Pulmonary artery endothelial cell (primary cell): ENCODE measurements at regions not wholly inside any gene's neighbourhood (a gene's known extent, or its start where the extent isn't known, plus 50 kb on each side); places are given as distances from the start of the nearest gene placed in this dataset.

Source experiments
- DNase-seq: peaks from one replicate; pipeline ENCODE4 v3.0.0-alpha.2; 2011; ENCODE audit warnings: low read depth, low spot score

DNA sequence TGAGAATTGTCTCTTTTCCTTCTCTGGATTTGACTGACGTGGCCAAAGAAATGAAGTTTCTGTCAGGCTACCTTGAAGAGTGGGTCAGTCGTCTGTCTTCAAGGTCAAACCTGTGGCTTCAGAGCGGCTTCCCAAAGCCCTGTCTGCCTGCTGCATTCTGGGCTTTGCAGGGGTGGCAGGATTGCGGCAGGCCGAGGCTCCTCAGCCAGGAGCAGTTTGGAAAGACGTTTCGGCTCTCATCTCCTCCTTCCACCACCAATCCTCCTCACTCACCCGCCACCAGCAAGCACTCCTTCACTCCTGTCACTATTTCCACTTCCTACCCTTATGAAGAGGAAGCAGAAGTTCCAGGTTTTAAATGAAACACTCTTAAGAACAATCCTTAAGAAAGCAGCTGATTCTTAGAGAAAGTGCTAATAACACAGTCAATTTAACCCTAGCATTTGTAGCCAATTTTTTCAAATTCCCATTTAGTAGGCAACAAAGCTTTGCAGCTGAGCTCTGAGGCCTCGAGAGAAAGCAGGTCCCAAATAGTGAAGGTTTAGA is 351.7 kb downstream of the ZNF608 start:
- DNase-seq, result no peak

DNA sequence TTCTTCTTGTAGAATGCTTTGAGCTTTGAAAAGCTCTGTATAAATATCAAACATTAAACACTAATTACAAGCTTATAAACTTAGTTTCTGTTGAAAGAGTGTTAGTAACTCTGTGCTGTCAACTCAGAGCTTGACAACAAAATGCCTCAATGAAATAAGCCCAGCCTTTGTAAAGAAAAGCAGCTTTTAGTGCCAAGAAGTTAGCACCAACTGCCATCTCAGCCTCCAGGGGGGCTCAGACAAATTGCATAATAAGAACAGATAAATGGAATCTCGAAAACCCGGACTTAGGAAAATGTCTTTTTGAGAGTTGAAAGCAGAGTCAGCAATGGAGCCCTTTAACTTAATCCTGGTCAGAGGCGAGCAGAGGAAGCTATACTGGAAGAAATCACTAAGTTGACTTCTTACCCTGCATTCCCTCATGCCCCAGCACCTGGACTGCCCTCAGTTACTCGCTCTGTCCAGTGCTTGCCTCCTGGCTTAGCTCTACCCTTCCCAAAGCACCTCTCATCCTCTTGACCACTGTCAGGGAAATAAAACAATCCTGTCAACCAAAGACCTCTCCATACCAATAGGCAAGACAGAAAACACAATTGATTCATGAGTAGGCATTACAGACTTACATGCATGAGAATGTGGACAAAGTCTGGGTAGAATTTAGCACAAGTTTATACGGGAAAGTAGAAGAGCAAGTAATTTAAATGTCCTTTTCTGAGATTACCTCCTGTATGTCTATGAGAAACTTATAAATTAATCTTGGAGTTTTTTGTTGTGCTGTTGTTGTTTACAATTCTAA is 352.7 kb downstream of the ZNF608 start:
- DNase-seq, result no peak

DNA sequence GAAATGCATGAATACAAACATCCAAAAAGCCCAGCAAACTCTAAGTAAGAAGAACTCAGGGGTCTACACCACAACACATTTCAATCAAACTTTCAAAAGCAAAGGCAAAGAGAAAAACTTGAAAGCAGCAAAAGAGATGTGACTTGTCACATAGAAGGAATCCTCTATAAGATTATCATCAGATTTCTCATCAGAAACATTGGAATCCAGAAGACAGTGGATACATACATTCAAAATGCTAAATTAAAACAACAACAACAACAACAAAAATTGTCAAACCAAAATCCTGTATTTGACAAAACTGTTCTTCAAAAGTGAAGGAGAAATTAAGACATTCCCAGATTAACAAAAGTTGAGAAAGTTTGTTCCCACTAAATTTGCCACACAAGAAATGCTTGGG is 362.7 kb downstream of the ZNF608 start:
- DNase-seq, result no peak

DNA sequence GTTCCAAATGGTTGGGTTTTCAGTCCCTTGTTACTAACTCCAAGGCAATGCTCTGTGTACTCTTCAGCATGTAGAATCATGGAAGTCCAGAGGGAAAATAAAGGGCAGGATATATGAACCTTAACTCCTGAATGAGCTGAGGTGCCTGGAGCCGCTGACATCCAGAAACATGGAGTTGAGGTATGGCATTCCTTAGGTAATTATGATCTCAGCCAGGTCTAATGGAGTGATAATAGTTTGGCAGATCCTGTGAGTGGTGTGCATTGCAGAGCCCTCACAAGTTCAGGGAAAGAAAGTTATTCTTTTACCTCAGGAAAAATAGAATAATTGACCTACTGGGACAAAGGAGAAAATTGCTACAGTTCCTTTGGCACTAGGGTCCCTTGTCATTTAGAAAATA is 369.1 kb downstream of the ZNF608 start:
- DNase-seq, result no peak

DNA sequence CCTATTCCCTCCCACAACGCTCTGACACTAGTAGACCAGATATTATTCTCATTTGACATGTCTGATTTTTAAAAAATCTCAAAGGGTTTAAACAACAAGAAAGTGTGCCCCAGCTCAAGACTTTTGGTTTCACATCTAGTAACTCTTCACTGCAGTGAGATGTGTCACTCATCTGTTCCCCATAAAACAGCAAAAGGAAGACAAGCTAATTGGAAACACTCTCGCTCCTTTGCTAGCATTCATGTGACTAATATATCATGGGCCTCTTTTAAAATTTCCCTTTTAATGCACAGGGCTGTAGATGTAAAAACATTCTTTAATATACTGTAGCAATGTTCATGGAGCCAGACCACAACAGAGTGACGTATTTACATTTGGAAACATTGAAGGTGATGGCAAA is 372.6 kb downstream of the ZNF608 start:
- DNase-seq, result no peak

DNA sequence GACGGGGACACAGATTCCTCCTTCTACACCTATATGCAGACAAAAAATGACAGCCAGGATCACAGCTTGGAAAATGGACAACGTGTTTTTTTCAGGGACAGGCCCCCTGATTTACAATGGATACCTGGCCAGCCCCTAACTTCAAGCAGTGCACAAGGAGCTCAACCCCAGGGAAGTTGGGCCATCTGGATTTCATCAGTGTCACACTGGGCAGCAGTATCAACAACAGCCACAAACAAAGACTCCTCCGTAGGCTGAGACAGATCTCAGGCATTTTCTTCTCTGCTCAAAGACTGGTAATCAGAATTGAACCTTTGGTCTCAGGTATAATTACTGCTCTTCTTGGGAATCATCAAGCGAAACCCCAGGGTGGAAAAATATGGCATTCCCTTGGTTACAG is 374.0 kb downstream of the ZNF608 start:
- DNase-seq, result no peak

DNA sequence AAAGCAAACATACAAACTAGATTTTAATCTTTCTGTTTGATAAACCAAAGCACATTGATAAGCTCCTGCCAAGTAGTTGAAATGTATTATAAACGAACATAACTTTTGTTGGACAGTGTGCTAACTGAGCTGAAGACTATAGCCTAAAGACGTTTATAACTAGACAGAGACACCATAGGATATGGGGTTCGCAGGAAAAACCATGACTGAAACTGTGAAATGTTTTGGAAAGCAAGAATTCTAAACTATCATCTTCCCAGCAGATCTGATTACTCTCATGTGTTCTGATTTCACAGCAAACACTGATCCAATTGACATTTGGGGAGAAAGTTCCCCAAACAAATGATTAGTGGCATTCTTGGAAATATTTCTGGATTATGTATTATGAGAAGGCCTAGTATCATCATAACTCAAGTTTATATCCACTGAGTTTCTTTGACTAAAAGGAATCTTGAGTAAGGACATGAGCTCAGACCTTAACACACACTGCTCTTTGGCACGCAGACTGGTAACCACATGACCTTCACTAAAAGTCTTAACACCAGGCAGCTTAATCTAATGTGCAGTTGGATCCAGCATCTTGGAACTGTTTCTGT is 375.2 kb downstream of the ZNF608 start:
- DNase-seq, result no peak

DNA sequence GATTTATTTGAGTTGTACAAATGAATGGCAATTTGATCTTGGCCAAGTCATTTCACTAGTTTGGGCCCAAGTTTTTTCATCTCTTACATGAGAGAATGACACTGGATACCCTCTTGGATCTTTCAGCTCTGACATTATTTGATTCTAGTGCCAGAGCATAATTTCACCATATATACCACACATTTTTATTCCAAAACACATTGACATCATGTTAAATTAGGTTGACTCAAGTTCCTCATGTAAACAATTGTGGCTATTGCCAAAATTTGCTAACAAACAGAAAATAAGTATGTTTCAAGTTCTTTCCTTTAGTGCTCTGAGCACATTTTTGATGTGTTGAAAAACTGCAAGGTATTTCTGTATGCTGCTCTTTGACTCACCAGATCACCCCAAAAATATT is 375.8 kb downstream of the ZNF608 start:
- no peak for DNase-seq

DNA sequence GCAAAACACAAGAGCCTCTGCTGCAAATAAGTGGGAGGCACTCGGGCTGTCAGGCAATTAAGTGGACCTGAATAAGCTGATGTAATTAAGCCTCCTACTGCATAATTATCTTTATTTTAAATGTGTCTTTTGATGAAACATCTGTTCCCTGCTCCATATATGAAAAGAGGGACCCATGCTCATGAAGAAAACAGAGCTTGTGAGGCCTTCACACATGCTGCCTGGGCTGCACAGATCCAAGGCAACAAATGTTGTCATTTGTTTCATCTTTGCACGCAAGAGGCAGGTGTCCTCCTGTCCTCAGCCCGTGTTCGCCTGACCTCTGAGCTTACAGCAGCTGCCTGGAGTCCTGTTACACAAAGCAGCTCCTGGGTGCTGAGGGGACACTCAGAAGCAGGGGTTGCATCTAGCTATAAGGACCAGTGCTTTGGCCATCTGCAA is 381.1 kb downstream of the ZNF608 start:
- no peak for DNase-seq

DNA sequence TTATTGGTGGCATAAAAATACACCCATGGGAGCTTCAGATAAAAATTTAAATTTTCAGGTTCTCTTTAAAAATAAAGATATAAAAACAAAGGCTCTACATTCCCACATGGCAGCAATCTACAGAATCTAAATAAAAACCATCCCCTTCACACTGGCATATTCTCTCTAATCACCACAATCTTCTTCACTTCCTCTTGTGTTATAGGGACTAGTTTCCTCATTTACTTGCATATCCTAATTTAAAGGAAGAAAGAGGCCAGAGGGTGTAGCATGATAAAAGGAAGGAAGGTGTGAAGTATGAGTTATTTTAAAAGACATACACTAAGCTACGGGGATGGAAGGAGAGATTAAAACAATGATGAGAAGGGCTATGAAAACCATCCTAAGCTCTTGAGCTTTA is 390.5 kb downstream of the ZNF608 start:
- DNase-seq, result no peak

DNA sequence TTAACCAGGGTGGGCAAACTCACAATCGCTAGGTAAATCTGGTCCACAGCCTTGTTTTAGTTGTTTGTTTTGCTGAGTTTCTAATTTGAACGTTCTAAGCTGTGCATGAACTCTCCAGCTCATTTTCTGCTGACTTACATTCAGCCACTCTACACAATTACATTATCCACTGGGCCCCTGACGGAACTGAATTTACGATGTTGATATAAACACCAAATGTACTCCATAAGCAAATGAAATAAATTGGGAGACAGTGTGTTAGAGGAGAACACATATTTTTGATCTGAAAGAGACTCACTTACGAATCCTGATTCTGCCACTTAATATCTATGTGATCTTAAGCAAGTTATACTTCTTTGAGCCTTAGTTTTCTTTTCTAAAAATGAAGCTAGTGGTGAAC is 393.4 kb downstream of the ZNF608 start:
- DNase-seq, result no peak

DNA sequence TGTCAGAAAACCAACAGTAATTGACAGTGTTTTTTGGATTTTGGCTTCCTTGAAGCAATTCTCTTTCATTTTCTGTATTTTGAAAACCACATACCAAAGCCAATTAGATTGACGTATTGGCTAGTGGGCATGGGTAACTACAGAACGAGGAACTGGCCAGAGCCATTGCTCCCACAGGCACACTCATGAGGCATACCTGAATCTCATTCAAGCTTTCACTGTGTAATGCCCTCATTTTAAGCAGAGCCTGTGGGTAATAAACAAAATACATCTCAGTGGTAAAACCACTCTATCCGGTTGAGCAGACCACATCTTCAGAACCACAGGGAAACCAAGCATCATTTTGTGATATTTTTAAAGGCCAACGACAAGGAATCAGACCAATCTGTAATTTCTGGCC is 394.1 kb downstream of the ZNF608 start:
- no peak for DNase-seq

DNA sequence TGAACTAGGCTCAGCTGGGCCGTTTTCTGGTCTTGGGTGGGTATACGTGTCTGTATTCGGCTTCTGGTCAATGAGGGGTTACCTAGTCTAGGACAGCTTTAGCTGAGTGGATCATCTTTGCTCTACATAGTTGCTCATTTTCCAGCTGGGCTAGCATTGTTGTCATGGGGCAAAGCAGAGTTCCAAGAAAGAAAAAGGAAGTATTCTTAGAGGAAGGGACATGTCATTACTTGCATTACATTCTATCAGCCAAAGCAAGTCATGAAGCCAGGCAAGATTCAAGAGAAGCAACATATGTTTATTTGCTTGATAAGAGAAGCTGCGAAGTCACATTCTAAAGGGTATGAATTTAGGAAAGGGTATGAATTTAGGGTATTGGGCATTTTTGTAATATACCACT is 396.5 kb downstream of the ZNF608 start:
- DNase-seq, result no peak

DNA sequence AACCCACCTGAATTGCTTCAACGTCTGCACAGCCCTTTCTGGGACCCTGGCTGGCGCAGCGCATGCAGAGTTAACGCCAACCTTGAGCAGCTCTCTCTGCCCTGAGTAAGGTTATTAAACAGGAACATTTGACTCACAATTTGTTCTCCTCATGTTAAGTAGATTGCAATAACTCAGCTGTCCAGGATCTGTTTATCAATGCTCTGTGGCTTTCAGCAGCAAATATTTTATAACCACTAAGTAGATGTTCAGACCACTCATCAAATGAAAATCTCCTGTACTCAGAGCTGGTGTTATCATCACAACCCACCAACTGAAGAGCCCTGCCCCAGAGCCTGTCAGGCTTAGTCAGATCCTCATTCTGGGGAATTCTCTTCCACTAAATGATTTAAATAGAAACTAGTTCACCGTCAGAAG is 403.0 kb downstream of the ZNF608 start:
- no peak for DNase-seq

DNA sequence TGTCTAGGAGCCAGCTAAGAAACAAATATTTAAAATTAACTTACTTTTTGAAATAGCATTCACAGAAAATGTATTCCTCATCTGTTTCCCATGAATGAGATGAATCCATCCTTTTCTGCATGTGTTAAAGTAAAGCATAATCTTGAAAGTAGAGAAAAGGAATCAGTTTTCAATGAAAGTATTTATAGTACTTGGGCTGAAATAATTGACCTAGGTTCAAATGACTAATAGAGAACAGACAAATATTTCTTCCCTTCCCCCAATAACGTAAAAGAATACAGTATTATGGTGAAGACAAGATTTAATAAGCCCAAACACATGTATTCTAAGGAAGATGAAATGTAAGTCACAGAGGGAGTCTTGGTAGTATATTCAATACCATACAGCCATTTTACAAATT is 403.5 kb downstream of the ZNF608 start:
- no peak for DNase-seq

DNA sequence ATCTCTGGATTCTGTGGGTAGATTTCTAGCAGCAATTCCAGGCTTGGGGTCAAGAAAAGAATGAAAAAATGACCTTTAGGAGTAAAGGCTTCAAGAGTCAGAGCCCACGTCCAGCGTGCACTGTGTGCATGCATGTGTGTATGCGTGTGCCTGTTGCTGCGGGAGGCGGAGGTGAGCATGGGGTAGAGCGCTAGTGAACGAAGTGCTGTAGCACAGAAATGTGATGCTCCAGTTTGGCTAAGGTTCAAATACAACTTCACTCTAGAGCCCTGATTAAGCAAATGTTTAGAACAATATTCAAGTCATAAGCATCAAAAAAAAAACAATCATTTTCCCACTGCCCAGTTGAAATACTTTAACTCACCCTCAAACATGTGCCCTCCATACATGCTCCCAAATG is 403.9 kb downstream of the ZNF608 start:
- no peak for DNase-seq

DNA sequence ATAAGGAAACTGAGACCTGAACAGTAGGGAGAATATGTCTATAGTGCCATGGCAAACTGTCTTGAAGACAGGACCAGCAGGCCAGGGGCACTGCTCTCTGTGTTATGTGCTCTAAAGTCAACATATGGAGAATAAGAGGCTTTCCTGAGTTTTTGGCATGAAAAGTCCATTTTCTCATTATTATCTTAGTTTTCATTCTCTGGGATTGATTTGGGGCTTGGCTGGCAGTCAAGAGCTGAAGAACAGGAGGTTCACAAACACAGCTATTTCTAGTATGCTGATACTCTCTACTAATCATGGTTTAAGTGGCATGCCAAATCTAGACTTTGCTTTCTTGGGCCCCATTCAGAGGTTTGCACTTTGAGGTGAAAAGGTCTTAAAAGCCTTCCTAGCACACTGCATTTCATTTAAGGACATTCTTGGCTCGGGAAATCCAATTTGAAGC is 404.4 kb downstream of the ZNF608 start:
- no peak for DNase-seq

DNA sequence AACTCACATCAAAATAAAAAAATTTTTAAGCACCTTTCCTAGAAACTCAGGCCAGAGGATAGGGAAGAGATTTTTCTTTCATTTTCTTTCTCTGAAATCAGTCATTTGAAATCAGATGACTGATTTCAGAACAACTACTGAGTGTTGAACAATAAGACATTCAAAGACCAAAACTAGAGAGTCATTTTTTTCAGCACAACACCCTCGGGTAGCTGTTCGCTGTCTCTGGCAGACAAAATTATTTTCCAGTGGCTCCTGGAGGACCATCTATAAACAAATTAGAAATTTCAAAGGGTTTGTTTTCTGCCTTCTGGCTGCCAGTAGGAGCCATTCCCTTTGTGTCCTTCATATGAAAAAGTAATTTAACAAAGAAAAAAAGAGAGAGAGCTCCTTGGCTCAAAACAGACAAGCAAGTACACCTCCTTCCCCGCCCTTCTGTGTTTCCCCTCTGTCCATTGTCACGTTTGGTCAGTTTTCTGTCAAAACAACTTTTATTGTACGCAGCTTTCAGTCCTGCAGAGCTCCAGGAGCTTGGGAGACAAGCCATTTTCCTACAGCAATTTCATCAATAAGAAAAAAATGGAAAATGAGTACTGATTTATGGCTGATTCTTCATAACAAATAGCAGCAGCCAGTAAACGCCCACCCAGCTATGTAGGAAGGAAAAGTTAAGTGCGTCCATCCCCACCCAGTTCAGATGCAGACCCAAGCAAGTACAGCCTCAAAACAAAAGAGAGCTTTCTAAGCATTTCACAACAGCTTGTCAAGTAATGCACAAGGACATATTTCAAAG is 405.2 kb downstream of the ZNF608 start:
- no peak for DNase-seq

DNA sequence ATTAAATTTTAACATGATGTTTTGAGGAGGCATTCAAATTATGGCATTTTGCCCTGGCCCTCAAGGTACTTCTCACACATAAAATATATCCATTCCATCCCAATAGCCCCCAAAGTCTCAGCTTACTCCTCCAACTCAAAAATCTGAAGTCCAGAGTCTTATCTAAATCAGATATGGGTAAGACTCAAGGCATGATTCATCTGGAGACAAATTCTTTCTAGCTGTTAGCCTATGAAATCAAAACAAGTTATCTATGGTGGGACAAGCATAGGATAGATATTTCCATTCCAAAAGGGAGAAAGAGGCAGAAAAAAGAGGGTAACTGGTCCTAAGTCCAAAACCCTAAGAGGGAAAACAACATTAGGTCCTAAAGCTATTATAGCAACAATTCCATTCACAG is 408.4 kb downstream of the ZNF608 start:
- no peak for DNase-seq

DNA sequence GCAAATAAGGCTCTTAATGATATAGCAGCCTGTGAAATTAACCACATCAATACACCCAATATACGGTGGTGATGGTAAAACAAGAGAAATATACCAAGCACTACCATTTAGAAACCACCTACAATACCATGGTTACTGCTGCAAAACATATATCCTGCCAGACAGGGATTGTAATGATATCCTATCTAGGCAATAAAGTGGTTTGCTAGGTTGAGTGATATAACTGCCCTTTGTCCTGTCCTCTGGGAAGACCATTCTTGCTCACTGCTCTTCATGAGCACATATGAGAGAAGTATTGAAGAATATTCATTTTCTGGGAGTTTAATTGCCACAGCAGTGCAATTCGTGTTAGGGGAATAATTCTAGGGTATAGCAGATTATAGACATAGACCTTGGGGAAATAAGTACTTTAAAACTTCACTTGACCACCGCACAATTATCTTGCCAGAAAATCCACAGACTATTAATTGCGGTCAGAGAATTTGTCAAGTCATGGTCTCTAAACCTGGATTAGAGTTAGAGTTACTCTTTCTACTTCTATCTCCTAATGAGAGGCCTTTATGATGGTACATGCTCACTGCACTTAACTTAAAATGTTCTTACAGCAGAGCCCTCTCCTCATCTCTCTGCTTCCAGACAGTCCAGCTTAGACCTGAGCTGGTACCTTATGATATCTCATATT is 413.0 kb downstream of the ZNF608 start:
- no peak for DNase-seq

DNA sequence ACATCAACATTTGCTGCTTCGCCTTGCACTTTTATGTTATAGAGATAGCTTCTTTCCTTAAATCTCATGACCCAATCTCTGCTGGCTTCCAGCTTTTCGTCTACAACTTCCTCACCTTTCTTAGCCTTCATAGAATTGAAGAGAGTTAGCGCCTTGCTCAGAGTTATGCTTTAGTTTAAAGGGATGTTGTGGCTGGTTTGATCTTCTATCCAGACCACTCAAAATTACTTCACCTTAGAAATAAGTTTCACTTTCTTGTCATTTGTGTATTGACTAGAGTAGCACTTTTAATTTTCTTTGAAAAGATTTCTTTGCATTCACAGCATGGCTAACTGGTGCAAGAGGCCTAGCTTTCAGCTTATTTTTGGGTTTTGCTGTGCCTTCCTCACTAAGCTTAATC is 414.2 kb downstream of the ZNF608 start:
- DNase-seq, result no peak
